WTC11 (cell line): ENCODE measurements at regions not wholly inside any gene's neighbourhood (a gene's known extent, or its start where the extent isn't known, plus 50 kb on each side); places are given as distances from the start of the nearest gene placed in this dataset.

Source experiments
- IRF1 ChIP-seq: sonication (generic); formaldehyde crosslinking; IDR thresholded peaks from 2 replicates; pipeline ENCODE4 v1.8.0; 2023; ENCODE audit warnings: missing genetic modification reagents
- ZMAT4 ChIP-seq: fragments of 250-450 bp; sonication (Bioruptor Pico); IDR thresholded peaks from 2 replicates; pipeline ENCODE4 v1.9.0; 2021; ENCODE audit warnings: mild to moderate bottlenecking
- ZNF317 ChIP-seq: sonication (generic); formaldehyde crosslinking; IDR thresholded peaks from 2 replicates; pipeline ENCODE4 v1.8.1; 2023; ENCODE audit warnings: low read depth, mild to moderate bottlenecking, moderate library complexity, missing genetic modification reagents, borderline replicate concordance
- ZNF396 ChIP-seq: fragments of 250-450 bp; sonication (Bioruptor Pico); IDR thresholded peaks from 2 replicates; pipeline ENCODE4 v1.8.0; 2021; ENCODE audit warnings: mild to moderate bottlenecking, moderate library complexity, borderline replicate concordance
- ZNF671 ChIP-seq: fragments of 250-450 bp; sonication (Bioruptor Pico); IDR thresholded peaks from 2 replicates; pipeline ENCODE4 v1.8.0; 2021; ENCODE audit warnings: mild to moderate bottlenecking
- ZSCAN18 ChIP-seq: fragments of 250-450 bp; sonication (Bioruptor Pico); IDR thresholded peaks from 2 replicates; pipeline ENCODE4 v2.1.2; 2022; ENCODE audit warnings: mild to moderate bottlenecking, moderate library complexity
- TF ChIP-seq, protein P1 (sequence below): fragments of 250-450 bp; sonication (Bioruptor Pico); IDR thresholded peaks from 2 replicates; pipeline ENCODE4 v1.9.0; 2021; ENCODE audit warnings: mild to moderate bottlenecking
- TF ChIP-seq, protein P2 (sequence below): sonication (generic); formaldehyde crosslinking; IDR thresholded peaks from 2 replicates; pipeline ENCODE4 v1.8.1; 2023; ENCODE audit warnings: mild to moderate bottlenecking, missing genetic modification reagents

DNA sequence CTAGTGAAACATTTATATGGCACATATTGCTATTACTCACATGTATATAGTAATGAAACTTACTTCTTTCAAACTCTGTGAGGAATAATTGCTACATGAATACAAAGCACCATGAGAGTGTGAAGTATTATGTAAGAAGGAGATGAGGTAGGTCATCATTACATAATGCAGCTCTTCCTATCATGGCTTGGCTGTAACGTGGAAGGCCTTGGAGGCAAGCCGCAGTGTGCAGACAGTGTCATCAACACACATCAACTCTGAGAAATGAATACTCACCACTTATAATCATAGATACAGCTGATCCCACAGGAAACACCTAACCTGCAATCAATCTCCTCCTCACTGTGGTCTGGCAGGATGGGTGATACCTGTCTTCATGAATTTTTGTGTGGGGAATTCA lies 49.9 kb upstream of the CCDC91 start (continued):
- TF ChIP-seq, protein P1, sequence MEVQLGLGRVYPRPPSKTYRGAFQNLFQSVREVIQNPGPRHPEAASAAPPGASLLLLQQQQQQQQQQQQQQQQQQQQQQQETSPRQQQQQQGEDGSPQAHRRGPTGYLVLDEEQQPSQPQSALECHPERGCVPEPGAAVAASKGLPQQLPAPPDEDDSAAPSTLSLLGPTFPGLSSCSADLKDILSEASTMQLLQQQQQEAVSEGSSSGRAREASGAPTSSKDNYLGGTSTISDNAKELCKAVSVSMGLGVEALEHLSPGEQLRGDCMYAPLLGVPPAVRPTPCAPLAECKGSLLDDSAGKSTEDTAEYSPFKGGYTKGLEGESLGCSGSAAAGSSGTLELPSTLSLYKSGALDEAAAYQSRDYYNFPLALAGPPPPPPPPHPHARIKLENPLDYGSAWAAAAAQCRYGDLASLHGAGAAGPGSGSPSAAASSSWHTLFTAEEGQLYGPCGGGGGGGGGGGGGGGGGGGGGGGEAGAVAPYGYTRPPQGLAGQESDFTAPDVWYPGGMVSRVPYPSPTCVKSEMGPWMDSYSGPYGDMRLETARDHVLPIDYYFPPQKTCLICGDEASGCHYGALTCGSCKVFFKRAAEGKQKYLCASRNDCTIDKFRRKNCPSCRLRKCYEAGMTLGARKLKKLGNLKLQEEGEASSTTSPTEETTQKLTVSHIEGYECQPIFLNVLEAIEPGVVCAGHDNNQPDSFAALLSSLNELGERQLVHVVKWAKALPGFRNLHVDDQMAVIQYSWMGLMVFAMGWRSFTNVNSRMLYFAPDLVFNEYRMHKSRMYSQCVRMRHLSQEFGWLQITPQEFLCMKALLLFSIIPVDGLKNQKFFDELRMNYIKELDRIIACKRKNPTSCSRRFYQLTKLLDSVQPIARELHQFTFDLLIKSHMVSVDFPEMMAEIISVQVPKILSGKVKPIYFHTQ (CRISPR knock-in tag): no peak
- TF ChIP-seq ZNF671 (no peak), ZMAT4 (CRISPR knock-in tag) (no peak), ZNF317 (no peak), IRF1 (CRISPR knock-in tag) (no peak), ZSCAN18 (CRISPR knock-in tag) (no peak), ZNF396 (CRISPR knock-in tag) (no peak)
- TF ChIP-seq, protein P2, sequence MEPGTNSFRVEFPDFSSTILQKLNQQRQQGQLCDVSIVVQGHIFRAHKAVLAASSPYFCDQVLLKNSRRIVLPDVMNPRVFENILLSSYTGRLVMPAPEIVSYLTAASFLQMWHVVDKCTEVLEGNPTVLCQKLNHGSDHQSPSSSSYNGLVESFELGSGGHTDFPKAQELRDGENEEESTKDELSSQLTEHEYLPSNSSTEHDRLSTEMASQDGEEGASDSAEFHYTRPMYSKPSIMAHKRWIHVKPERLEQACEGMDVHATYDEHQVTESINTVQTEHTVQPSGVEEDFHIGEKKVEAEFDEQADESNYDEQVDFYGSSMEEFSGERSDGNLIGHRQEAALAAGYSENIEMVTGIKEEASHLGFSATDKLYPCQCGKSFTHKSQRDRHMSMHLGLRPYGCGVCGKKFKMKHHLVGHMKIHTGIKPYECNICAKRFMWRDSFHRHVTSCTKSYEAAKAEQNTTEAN (CRISPR knock-in tag): no peak
